Smooth muscle cell (in vitro differentiated cells): ENCODE measurements at regions not wholly inside any gene's neighbourhood (a gene's known extent, or its start where the extent isn't known, plus 50 kb on each side); places are given as distances from the start of the nearest gene placed in this dataset.

Source experiments
- DNase-seq: peaks from one replicate; lab custom pipeline; 2025; ENCODE audit not compliant: unreplicated experiment; lab: John Stamatoyannopoulos, UW
- H2AFZ ChIP-seq: fragments of 200-600 bp; sonication (generic); 2 replicates; pipeline ENCODE4 v1.6.0; 2016; ENCODE audit warnings: antibody characterized with exemption, low read depth, mild to moderate bottlenecking
- H3F3A ChIP-seq: fragments of 200-600 bp; sonication (generic); 2 replicates; pipeline ENCODE4 v1.6.0; 2017; ENCODE audit warnings: antibody characterized with exemption, low read depth
- H3K27ac ChIP-seq: fragments of 200-600 bp; sonication (generic); 2 replicates; pipeline ENCODE4 v1.5.1; 2016; ENCODE audit warnings: low read depth, mild to moderate bottlenecking
- H3K27me3 ChIP-seq: fragments of 200-600 bp; sonication (generic); 2 replicates; pipeline ENCODE4 v1.6.1; 2016; ENCODE audit warnings: low read depth, mild to moderate bottlenecking
- H3K36me3 ChIP-seq: fragments of 200-600 bp; sonication (generic); 2 replicates; pipeline ENCODE4 v1.5.1; 2016; ENCODE audit warnings: low read depth
- H3K4me1 ChIP-seq: fragments of 200-600 bp; sonication (generic); 2 replicates; pipeline ENCODE4 v1.5.1; 2016; ENCODE audit warnings: low read depth
- H3K4me2 ChIP-seq: fragments of 200-600 bp; sonication (generic); 2 replicates; pipeline ENCODE4 v1.6.0; 2016; ENCODE audit warnings: mild to moderate bottlenecking
- H3K4me3 ChIP-seq: fragments of 200-600 bp; sonication (generic); 2 replicates; pipeline ENCODE4 v1.5.1; 2016; ENCODE audit warnings: mild to moderate bottlenecking
- H3K79me2 ChIP-seq: fragments of 200-600 bp; sonication (generic); 2 replicates; pipeline ENCODE4 v1.6.0; 2016; ENCODE audit warnings: low read depth, mild to moderate bottlenecking
- H3K9ac ChIP-seq: fragments of 200-600 bp; sonication (generic); 2 replicates; pipeline ENCODE4 v1.6.0; 2016; ENCODE audit warnings: low read depth
- H3K9me3 ChIP-seq: fragments of 200-600 bp; sonication (generic); replicated peaks from 2 replicates; pipeline ENCODE4 v1.5.1; 2016; ENCODE audit warnings: low read depth
- H4K20me1 ChIP-seq: fragments of 200-600 bp; sonication (generic); 2 replicates; pipeline ENCODE4 v1.6.0; 2016; ENCODE audit warnings: low read depth
- WGBS: methylation state at CpG from one replicate; pipeline ENCODE4 v1.1.7; 2016; ENCODE audit warnings: low lambda C conversion rate; 5-methylcytosine and 5-hydroxymethylcytosine counted together
- TF ChIP-seq, protein P1 (sequence below): fragments of 200-600 bp; sonication (generic); IDR thresholded peaks from 2 replicates; pipeline ENCODE4 v1.5.1; 2017; ENCODE audit warnings: borderline replicate concordance, mild to moderate bottlenecking, antibody characterized with exemption; ENCODE audit not compliant: insufficient read depth, poor library complexity, severe bottlenecking

DNA sequence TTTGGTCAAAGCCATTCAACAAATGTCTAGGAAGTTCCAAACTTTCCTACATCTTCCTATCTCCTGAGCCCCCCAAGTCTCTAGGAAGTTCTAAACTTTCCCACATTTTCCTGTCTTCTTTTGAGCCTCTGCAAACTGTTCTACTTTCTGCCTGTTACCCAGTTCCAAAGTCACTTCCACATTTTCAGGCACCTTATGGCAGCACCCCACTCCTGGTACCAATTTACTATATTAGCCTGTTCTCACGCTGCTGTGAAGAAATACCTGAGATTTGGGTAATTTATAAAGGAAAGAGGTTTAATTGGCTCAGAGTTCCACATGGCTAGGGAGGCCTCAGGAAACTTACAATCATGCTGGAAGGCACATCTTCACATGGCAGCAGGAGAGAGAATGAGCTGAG, 869.2 kb downstream of the TDRD15 start:
- DNase-seq: no peak
- 88% methylated on average over 1 of the region's 1 CpG for WGBS
- no peak overlapping the region for H3K4me2 ChIP-seq
- no peaks in the 10 kb centered on the region for H3K79me2 ChIP-seq
- H2AFZ ChIP-seq: no peak overlapping the region
- H3K9me3 ChIP-seq: no peaks in the 10 kb centered on the region
- H3K27me3 ChIP-seq: no peaks in the 10 kb centered on the region
- H3K4me1 ChIP-seq: no peaks in the 10 kb centered on the region
- no peaks in the 10 kb centered on the region for H3K36me3 ChIP-seq
- no peak overlapping the region for H3K4me3 ChIP-seq
- H4K20me1 ChIP-seq: no peaks in the 10 kb centered on the region
- no peak overlapping the region for H3K9ac ChIP-seq
- H3K27ac ChIP-seq: no peak overlapping the region
- TF ChIP-seq, protein P1, sequence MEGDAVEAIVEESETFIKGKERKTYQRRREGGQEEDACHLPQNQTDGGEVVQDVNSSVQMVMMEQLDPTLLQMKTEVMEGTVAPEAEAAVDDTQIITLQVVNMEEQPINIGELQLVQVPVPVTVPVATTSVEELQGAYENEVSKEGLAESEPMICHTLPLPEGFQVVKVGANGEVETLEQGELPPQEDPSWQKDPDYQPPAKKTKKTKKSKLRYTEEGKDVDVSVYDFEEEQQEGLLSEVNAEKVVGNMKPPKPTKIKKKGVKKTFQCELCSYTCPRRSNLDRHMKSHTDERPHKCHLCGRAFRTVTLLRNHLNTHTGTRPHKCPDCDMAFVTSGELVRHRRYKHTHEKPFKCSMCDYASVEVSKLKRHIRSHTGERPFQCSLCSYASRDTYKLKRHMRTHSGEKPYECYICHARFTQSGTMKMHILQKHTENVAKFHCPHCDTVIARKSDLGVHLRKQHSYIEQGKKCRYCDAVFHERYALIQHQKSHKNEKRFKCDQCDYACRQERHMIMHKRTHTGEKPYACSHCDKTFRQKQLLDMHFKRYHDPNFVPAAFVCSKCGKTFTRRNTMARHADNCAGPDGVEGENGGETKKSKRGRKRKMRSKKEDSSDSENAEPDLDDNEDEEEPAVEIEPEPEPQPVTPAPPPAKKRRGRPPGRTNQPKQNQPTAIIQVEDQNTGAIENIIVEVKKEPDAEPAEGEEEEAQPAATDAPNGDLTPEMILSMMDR: no peak
- H3F3A ChIP-seq: no peaks in the 10 kb centered on the region

DNA sequence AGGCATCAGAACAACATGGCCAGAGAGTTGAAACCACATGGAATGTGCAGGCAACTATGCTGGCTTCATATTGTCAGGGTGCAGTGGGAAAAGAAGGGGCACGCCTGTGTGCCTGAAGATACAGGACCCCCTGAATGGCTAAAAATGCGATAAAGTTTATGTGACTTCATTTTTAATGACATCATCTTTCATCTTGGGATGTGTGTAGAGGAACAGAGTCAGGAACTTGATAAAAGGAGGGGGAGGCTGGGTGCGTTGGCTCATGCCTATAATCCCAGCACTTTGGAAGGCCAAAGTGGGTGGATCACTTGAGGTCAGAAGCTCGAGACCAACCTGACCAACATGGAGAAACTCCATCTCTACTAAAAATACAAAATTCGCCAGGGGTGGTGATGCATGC, 872.6 kb downstream of the TDRD15 start:
- WGBS: 99% methylated on average over 5 of the region's 5 CpGs
- H3K4me1 ChIP-seq: no peaks in the 10 kb centered on the region

DNA sequence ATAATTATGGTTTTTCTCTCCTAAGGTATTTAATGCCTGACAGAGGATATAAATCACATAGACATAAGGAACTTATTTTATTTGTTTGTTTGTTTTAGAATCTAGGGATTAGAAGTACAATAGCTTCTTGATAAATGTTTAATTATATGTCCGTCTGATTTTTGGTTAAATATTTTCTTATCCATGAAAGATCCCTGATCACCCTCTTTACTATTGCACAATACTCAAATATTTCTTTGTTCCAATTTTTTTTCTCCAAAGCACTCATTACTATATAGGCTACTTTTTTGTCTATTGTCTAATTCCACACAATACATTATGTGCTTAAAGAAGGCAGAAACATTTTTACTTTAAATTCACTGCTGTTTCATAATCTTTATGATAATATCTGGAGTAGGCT, 875.8 kb downstream of the TDRD15 start:
- Histone ChIP-seq H3K36me3 (no peaks in the 10 kb centered on the region), H3F3A (no peaks in the 10 kb centered on the region), H3K79me2 (no peaks in the 10 kb centered on the region), H3K9ac (no peak overlapping the region), H2AFZ (no peak overlapping the region), H3K4me3 (no peak overlapping the region), H3K4me1 (no peaks in the 10 kb centered on the region), H3K9me3 (no peaks in the 10 kb centered on the region), H4K20me1 (no peaks in the 10 kb centered on the region), H3K27ac (no peak overlapping the region), H3K27me3 (no peaks in the 10 kb centered on the region), H3K4me2 (no peak overlapping the region)
- no peak for DNase-seq
- TF ChIP-seq, protein P1: no peak
- WGBS: 90% methylated on average over 1 of the region's 1 CpG

More for the DNA sequence above, 872.6 kb downstream of the TDRD15 start:
- Histone ChIP-seq H3K4me3 (no peak overlapping the region), H3F3A (no peaks in the 10 kb centered on the region), H3K9me3 (no peaks in the 10 kb centered on the region), H2AFZ (no peak overlapping the region), H3K4me2 (no peak overlapping the region), H3K79me2 (no peaks in the 10 kb centered on the region), H3K27me3 (no peaks in the 10 kb centered on the region), H4K20me1 (no peaks in the 10 kb centered on the region), H3K36me3 (no peaks in the 10 kb centered on the region), H3K27ac (no peak overlapping the region), H3K9ac (no peak overlapping the region)
- no peak for DNase-seq
- TF ChIP-seq, protein P1: no peak

DNA sequence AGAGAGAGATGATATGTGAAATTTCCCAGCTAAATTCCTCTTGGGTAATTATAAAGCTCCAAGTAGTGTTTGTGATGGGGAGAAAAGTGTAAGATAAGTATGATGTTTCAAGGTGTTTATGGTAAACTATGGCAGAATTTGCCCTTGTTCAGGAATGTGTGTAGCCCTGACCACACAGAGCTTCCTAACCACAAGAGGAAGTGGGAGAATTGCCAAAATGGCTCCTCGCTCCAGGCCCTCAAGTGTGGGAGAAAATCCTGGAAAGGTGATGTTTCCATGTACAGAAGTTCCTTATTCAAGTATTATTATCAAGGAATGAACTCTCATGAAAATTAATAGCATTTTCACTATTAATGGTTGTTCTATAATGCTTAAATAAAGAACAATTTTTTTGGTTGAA, 878.3 kb downstream of the TDRD15 start:
- TF ChIP-seq, protein P1: no peak
- no peak overlapping the region for H3K9ac ChIP-seq
- H3K4me1 ChIP-seq: no peaks in the 10 kb centered on the region
- no peaks in the 10 kb centered on the region for H4K20me1 ChIP-seq
- no peak overlapping the region for H3K4me3 ChIP-seq
- H3K4me2 ChIP-seq: no peak overlapping the region
- H3K27ac ChIP-seq: no peak overlapping the region
- H3F3A ChIP-seq: no peaks in the 10 kb centered on the region
- no peaks in the 10 kb centered on the region for H3K79me2 ChIP-seq
- H3K9me3 ChIP-seq: no peaks in the 10 kb centered on the region
- no peaks in the 10 kb centered on the region for H3K36me3 ChIP-seq
- no peak for DNase-seq
- no peak overlapping the region for H2AFZ ChIP-seq
- WGBS: 86% methylated on average over 1 of the region's 1 CpG
- no peaks in the 10 kb centered on the region for H3K27me3 ChIP-seq
